ENCODE measurements at regions not wholly inside any gene's neighbourhood (a gene's known extent, or its start where the extent isn't known, plus 50 kb on each side); places are given as distances from the start of the nearest gene placed in this dataset.
"Not testable (repeated sequence)": the region's sequence is repeated elsewhere in the genome, so short reads cannot be mapped to it uniquely, and the experiment has no call there.

DNA sequence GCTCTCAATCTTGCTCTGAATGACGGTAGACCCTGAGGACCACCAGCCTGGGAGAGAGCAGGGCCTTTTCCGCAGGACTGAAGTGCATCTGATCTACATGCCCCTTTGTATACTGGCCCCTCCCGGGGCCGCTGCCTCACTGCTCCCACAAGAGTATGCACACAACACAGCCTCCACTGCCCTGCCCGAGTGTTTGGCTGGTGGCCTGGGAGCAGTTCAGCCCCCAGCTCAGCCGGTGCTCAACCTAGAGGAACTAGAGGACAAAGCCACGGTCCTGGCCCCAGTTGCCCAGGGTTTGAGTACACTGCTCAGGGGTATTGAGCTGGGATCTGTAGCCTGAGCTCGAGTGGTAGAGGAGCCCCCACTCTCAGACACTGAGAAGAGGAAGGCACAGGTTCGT, 118.9 kb upstream of the CAB39 start:
- DNase-seq, result no peak

DNA sequence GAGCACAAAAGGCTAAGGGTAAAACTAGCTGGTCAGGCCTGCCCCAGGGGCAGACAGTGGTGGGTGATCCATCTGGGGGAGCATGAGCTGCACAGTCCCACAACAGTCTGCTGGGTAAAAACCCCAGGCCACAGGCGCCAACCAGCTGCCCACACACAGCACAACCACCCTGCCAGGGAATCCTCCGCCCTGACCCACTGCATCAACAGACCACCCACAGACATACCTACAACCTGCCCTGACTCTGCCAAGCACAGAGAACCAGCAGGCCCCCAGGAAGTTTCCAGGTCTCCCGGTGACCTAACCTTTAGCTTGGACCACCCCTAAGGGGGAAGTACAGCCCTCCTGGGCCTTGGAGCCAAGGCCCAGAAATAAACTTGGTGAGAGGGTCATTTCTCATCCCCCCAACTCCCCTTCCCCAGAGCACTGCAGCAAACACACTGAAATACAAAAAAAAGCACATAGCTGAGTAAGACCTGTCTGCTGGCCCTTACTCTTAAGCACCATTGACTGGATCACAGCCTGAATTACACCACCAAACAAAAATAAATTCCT, 118.3 kb upstream of the CAB39 start:
- no peak for DNase-seq

DNA sequence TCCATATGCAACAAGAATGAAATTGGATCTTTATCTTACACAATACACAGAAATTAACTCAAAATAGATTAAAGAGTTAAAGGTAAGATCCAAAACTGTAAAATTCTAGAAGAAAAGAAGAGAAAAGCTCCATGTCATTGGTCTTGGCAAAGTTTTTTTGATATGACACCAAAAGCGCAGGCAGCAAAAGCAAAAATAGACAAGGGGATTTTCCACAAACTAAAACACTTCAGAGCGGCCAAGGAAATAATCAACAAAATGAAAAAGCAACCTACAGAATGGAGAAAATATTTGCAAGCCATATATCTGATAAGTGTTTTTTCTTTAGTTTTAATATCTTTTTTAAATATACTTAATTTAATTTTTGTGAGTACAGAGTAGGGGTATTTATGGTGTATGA, 112.8 kb upstream of the CAB39 start:
- peak in 1 of 2 donors; percentile 31 for DNase-seq

DNA sequence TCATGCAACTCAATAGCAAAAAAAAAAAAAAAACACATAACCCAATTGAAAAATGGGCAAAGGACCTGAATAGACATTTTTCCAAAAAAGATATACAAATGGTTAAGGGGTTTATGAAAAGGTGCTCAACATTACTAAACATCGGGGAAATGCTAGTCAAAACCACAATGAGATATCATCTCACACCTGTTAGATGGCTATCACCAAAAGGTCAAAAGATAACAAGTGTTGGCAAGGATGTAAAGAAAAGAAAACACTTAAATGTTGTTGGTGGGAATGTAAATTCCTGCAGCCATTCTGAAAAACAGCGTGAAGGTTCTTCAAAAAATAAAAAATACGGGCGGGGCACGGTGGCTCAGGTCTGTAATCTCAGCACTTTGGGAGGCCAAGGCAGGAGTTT, 112.4 kb upstream of the CAB39 start:
- DNase-seq, result peak in 1 of 2 donors; percentile 59

DNA sequence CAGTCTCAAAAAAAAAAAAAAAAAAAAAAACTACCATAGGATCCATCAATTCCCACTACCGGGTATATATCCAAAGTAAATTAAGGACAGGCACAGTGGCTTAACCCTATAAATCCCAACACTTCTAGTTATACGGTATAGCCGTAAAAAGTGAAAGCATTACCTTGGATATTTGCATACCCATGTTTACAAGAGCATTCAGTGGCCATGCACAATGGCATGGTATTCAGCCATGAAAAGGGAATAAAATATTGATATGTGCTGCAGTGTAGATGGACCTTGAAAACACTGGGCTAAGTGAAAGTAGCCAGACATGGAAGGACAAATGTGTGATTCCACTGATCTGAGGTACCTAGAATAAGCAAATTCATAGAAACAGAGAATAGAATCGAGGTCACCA, 111.8 kb upstream of the CAB39 start:
- DNase-seq, result no peak

DNA sequence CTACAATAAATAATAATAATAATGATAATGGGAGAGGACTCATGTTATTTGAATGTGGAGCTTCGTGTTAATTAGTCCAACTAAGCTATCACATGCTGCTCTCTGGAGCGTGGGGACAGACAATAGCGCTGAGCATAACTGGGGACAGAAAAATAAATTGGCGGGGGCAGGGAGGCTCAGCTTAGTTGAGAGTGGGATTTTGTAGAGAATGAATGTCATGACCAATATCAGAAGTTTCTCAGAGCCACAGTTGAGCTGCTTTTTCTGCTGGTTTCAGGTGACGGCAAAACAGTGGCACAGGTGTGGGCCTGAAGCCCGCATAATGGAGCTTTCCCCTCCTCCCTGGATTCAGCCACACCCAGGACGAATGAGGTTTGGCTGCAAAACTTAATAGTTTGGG, 111.1 kb upstream of the CAB39 start:
- DNase-seq, result no peak

DNA sequence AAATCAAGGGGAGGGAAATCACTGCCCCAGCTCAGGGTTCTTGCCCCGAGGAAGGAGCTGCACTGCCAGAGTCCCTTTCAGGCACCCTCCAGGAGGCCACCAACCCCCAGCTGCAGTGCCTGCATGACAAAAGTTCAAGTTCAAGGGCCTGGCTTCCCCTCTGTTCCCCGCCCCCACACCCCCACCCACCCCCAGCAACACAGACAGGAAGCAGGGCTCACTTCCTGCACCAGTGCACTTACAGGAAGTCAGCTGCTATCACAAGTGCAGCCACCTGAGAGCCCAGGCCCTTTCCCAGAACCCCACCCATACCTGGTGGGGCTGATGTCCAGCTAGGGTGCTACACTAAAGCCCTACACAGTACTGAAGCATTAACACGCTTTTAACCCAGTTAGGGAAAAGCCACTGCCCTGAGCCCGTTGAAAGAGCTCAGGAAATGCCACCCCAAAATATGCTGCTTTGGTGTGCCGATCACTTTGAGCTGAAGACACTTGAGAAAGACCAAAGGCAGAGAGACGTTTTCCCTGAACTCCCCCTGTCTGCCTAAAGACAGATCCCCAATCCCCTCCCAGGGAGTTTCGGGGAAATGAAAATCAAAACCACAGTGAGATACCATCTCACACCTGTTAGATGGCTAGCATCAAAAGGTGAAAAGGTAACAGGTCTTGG, 109.9 kb upstream of the CAB39 start:
- peak; percentile 85 for DNase-seq

DNA sequence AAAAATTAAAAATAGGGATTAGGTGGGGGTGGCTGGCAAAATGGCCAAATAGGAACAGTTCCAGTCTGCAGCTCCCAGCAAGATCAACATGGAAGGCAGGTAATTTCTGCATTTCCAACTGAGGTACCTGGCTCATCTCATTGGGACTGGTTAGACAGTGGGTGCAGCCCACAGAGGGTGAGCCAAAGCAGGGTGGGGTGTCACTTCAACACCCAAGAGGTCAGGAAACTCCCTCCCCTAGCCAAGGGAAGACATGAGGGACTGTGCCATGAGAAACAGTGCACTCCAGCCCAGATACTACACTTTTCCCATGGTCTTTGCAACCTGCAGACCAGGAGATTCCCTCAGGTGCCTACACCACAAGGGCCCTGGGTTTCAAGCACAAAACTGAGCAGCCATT, 109.3 kb upstream of the CAB39 start:
- not testable (repeated sequence) for DNase-seq

DNA sequence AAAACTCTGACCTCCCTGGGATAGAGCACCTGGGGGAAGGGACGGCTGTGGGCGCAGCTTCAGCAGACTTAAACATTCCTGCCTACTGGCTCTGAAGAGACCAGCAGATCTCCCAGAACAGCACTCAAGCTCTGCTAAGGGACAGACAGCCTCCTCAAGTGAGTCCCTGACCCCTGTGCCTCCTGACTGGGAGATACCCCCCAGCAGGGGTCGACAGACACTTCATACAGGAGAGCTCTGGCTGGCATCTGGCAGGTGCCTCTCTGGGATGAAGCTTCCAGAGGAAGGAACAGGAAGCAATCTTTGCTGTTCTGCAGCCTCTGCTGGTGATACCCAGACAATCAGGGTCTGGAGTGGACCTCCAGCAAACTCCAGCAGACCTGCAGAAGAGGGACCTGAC, 108.5 kb upstream of the CAB39 start:
- not testable (repeated sequence) for DNase-seq

DNA sequence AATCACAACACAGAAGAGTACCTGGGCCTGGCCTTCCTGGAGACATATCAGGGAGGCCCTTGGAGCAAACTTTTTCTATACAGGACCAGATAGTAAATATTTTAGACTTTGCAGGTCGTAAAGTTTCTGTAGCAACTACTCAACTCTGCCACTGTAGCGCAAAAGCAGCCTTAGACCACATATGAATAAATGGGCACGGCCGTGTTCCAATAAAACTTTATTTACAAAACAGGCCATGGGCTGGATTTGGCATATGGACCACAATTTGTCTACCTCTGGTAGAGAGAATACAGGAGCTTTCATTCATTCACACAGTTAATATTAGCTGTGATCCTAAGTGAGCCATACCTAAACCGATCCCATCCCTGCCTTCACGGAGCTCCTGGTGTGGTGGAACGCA, 98.6 kb upstream of the CAB39 start:
- no peak for DNase-seq

DNA sequence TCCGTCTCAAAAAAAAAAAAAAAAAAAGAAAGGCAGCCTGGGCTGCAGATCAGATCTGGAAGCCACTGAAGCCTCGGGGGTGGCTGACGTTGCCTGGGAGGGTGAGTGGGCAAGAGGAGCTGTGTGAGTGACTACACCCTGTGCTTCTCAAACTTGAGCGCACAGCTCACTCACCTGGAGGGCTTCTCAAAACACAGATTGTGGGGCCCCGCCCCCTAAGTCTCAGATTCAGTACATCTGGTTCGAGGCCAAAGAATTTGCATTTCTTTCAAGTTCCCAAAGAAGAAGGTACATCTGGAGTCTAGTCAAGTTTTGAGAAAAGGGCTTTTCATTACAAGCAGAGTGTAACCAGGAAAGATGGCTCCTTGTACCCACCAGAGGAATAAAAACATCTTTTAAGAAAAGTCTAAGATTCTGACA, 97.7 kb upstream of the CAB39 start:
- DNase-seq, result peak in 1 of 2 donors; percentile 55

DNA sequence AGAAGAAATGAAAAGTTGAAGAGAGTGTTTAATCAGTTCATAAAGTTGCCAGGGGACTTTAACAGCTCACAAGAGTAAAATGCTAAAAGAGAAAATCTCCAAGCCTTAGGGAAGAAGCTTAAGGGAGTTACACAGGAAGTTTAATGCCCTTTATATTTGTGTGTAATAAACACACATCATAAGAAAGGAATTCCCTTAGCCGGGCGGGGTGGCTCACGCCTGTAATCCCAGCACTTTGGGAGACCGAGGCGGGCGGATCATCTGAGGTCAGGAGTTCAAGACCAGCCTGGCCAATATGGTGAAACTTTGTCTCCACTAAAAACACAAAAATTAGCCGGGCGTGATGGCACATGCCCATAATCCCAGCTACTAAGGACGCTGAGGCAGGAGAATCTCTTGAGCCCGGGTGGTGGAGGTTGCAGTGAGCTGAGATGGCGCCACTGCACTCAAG, 95.4 kb upstream of the CAB39 start:
- not testable (repeated sequence) for DNase-seq

DNA sequence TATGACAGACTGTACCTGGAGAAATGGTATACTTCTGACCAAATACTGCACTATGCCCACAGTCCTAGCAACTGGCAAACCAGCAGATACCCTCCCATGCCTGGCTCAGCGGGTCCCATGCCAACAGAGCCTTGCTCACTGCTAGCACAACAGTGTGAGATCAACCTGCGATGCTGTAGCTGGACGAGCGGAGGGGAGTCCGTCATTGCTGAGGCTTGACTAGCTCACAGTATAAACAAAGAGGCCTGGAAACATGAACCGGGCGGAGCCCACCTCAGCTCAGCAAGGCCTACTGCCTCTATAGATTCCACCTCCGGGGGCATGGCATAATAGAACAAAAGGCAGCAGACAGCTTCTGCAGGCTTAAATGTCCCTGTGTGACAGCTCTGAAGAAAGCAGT, 93.2 kb upstream of the CAB39 start:
- no peak for DNase-seq

DNA sequence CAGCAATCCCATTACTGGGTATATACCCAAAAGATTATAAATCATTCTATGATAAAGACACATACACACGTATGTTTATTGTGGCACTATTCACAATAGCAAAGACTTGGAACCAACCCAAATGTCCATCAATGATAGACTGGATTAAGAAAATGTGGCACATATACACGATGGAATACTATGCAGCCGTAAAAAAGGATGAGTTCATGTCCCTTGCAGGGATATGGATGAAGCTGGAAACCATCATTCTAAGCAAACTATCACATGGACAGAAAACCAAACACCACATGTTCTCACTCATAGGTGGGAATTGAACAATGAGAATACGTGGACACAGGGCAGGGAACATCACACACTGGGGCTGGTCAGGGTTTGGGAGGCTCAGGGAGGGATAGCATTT, 87.4 kb upstream of the CAB39 start:
- DNase-seq, result not testable (repeated sequence)

DNA sequence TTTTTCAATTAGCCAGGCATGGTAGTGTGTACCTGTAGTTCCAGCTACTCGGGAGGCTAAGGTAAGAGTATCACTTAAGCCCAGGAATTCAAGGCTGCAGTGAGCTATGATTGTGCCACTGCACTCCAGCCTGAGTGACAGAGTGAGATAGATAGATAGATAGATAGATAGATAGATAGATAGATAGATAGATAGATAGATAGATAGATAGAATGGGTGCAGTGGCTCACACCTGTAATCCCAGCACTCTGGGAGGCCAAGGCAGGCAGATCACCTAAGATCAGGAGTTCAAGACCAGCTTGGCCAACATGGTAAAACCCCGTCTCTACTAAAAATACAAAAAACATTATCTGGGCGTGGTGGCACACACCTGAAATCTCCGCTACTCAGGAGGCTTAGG, 85.6 kb upstream of the CAB39 start:
- not testable (repeated sequence) for DNase-seq

DNA sequence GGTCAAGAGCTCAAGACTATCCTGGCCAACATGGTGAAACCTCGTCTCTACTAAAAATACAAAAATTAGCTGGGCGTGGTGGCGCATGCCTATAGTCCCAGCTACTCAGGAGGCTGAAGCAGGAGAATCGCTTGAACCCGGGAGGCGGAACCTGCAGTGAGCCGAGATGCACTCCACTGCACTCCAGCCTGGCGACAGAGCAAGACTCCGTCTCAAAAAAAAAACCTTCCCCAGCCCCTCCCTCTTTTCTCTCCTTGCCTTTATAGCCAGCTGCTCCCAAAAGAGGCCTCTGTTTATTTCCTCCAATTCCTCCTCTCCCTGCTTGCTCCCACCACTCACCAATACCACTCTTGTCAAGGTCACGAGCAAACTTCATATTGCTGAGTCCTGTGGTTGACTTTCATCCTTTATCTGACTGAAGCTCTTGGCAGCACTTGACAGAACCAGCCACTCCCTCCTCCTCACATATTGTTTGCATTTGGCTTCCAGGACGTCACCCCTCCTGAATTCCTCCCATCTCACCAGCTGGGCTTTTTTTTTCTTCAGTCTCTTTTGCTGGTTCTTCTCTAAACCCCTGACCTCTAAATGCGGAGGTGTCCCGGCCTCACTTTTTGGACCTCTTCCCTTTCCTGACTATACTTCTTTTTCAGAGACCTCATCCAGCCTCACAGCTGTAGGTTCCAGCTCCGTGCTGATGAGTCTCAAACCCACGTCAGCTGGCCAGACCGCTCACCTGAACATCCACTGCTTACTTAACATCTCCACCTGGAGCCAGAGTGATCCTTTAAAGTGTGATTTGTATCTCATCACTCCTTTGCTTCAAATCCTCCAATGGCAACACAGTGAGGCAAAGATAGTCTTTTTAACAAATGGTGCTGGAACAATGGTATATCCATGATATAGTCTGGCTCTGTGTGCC, 84.6 kb upstream of the CAB39 start:
- DNase-seq, result no peak

DNA sequence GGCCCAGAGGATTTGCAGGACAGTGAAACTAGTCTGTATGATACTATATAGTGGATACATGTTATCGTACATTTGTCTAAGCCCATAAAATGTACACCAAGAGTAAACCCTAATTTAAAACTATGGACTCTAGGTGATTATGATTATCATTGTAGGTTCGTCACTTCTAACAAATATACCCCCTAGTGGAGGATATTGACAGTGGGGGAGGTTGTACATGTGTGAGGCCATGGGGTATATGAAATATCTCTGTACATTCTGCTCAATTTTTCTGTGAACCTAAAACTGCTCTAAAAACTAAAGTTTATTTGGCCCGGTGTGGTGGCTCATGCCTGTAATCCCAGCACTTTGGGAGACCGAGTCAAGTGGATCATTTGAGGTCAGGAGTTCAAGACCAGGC, 81.2 kb upstream of the CAB39 start:
- no peak for DNase-seq

DNA sequence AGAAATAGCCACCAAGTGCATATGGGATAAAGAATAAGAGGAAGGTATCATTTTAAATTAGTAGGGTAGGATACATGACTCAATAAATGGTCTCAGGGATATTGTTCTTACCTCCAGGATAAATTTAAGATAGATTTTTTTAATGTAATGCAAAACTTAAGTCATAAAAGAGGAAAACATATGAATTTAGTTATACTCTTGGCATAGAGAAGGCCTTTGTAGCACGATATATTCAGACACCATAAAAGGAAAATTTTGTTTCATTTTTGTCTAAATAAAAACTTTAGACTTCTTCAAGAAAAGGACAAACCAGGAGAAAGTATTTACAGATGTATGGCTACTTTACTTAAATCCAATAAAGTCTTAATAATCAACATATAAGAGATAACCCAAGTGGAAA, 78.5 kb upstream of the CAB39 start:
- no peak for DNase-seq

DNA sequence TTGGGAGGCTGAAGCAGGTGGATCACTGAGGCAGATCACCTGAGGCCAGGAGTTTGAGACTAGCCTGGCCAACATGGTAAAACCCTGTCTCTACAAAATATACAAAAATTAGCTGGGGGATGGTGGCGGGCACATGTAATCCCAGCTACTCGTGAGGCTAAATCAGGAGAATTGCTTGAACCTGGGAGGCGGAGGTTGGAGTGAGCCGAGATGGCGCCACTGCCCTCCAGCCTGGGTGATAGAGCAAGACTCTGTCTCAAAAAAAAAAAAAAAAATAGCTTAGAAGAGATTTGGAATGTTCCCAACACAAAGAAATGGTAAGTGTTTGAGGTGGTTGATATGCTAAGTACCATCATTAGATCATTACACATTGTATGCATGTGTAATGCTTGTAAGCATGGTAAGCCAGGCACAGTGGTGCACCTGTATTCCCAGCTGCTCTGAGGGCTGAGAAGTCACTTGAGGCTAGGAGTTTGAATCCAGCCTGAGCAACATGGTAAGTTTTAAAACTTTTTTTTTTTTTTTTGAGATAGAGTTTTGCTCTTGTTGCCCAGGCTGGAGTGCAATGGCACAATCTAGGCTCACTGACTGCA, 77.8 kb upstream of the CAB39 start:
- not testable (repeated sequence) for DNase-seq

DNA sequence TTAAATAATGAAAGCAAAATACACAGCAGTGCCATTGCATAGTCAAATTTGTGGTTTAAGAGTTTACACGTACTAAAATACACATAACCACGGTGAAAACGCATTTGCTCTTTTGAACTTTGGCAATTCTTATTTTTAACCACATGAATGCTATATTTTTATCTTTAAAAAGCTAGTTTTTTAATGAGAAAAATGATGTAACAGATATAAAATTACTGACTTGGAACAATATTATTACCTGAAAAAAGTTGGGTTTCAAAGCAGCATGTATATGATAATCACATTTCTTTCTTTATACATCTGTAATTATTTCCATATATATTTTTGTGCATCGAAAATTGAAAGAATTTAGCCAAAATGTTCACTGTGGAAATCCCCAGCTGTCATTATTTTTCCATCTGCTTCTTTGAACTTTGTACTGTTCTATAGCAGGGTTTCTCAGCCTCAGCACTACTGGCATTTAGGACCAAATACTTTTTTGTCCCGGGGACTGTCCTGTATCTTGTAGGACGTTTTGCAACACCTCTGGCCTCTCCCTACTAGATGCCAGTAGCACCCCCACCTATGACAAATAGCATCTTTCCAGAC, 75.9 kb upstream of the CAB39 start:
- DNase-seq, result no peak

DNA sequence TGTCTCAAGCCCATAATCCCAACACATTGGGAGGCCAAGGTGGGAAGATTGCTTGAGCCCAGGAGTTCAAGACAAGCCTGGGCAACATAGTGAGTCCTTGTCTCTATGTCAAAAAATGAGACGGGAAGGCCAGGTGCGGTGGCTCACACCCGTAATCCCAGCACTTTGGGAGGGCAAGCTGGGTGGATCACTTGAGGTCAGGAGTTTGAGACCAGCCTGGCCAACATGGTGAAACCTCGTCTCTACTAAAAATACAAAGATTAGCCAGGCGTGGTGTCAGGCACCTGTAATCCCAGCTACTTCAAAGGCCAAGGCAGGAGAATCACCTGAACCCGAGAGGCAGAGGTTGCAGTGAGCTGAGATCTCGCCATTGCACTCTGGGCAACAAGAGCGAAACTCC, 75.2 kb upstream of the CAB39 start:
- not testable (repeated sequence) for DNase-seq

DNA sequence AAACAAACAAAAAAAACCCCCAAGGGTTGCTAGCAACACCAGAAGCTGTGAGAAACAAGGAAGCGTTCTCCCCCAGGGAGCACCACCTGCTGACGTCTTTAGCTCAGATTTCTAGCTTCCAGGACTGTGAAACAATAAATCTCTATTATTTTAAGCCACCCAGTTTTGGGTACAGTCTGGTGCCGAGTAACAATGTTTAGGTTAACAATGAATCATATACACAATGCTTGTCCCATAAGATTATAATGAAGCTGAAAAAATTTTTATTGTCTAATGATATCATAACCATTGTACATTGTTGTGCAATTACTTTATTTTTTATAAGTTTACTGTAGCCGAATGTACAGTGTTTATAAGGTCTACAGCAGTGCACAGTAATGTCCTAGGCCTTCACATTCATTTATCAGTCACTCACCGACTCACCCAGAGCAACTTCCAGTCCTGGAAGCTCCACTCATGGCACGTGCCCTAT, 72.1 kb upstream of the CAB39 start:
- no peak for DNase-seq

DNA sequence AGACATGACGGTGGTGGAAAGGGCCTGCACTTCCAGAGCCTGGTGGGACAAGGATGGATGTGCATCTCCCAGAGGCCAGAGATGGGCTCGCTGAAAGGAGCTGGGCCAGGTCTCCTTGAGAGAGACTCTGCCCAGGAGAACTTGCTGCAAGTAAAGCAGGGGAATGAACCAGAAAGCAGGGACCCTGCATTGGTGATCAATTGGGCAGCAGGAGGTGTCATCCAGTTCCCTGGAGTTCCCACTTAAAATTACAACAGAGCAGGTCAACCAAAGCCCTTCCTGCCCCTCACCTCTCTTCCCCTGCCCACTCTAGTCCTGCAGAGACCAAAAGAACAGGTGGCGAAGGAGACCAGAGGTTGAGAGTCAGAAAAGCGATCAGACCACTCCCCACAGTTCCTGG, 69.7 kb upstream of the CAB39 start:
- DNase-seq, result no peak
